IMR-90 (cell line): ENCODE measurements at regions not wholly inside any gene's neighbourhood (a gene's known extent, or its start where the extent isn't known, plus 50 kb on each side); places are given as distances from the start of the nearest gene placed in this dataset.

ENCODE experiments used
- ATAC-seq: fragments of 200-7000 bp; cut with Tn5 transposase; 2 replicates; pipeline ENCODE4 v1.9.1; 2020; ENCODE audit warnings: low read depth, mild to moderate bottlenecking, moderate library complexity
- BruUV-seq: library from RNA; stranded (reverse); fragments of 400-500 nt; replicated peaks from 2 replicates; lab custom pipeline; 2021; lab: Mats Ljungman, UMichigan
- CTCF ChIA-PET: fragments of 300-600 bp; formaldehyde crosslinking; extraction: SDS; loops from one replicate; lab custom pipeline; 2021; ENCODE audit warnings: antibody characterized with exemption; lab: Yijun Ruan, JAX
- POLR2A ChIA-PET: fragments of 300-600 bp; sonication (Branson Sonifier 250); formaldehyde crosslinking; loops from one replicate; lab custom pipeline; 2022; ENCODE audit warnings: antibody characterized with exemption; ENCODE audit not compliant: unreplicated experiment; lab: Charles Lee
- DNase-seq: peaks from one replicate; pipeline ENCODE4 v3.0.0; 2013
- H2AFZ ChIP-seq: replicated peaks from 2 replicates; pipeline ENCODE3; 2013; ENCODE audit warnings: low read length, mild to moderate bottlenecking; ENCODE audit not compliant: poor library complexity
- H2AK5ac ChIP-seq: 2 replicates; pipeline ENCODE4 v1.6.1; 2013; ENCODE audit warnings: low read depth, low read length, inconsistent platforms
- H2AK9ac ChIP-seq: replicated peaks from 2 replicates; pipeline ENCODE3; 2013; ENCODE audit warnings: mild to moderate bottlenecking, low read depth, low read length, moderate library complexity; ENCODE audit not compliant: poor library complexity
- H2BK120ac ChIP-seq: 2 replicates; pipeline ENCODE4 v1.6.1; 2013; ENCODE audit warnings: low read depth, low read length, inconsistent platforms
- H2BK15ac ChIP-seq: 3 replicates; pipeline ENCODE4 v1.6.1; 2013; ENCODE audit warnings: low read depth, low read length, inconsistent platforms
- H2BK20ac ChIP-seq: 2 replicates; pipeline ENCODE4 v1.6.1; 2013; ENCODE audit warnings: low read depth, mild to moderate bottlenecking, inconsistent platforms, low read length, moderate library complexity
- H2BK5ac ChIP-seq: 2 replicates; pipeline ENCODE4 v1.6.1; 2013; ENCODE audit warnings: mild to moderate bottlenecking, low read depth, low read length, inconsistent platforms; ENCODE audit not compliant: poor library complexity, severe bottlenecking
- H3K14ac ChIP-seq: replicated peaks from 2 replicates; pipeline ENCODE4 v1.6.1; 2013; ENCODE audit warnings: low read depth, low read length, inconsistent platforms
- H3K18ac ChIP-seq: 2 replicates; pipeline ENCODE4 v1.6.1; 2013; ENCODE audit warnings: low read depth, low read length, control low read depth
- H3K23ac ChIP-seq: 2 replicates; pipeline ENCODE4 v1.6.1; 2013; ENCODE audit warnings: low read depth, low read length, inconsistent platforms
- H3K27ac ChIP-seq: 2 replicates; pipeline ENCODE4 v1.5.1; 2013; ENCODE audit warnings: mild to moderate bottlenecking, control low read depth, low read length; ENCODE audit not compliant: insufficient read depth
- H3K27me3 ChIP-seq: 2 replicates; pipeline ENCODE4 v1.6.1; 2013; ENCODE audit warnings: low read length; ENCODE audit not compliant: control insufficient read depth, insufficient read depth
- H3K36me3 ChIP-seq: 2 replicates; pipeline ENCODE4 v1.6.1; 2013; ENCODE audit warnings: low read length, mixed read lengths; ENCODE audit not compliant: control insufficient read depth, insufficient read depth
- H3K4ac ChIP-seq: 2 replicates; pipeline ENCODE4 v1.6.1; 2013; ENCODE audit warnings: low read depth, low read length, inconsistent platforms
- H3K4me1 ChIP-seq: 2 replicates; pipeline ENCODE4 v1.6.1; 2013; ENCODE audit warnings: low read length, mixed read lengths; ENCODE audit not compliant: control insufficient read depth, insufficient read depth
- H3K4me2 ChIP-seq: 2 replicates; pipeline ENCODE4 v1.6.1; 2013; ENCODE audit warnings: low read depth, mild to moderate bottlenecking, control low read depth, low read length, moderate library complexity
- H3K4me3 ChIP-seq: 2 replicates; pipeline ENCODE4 v1.5.1; 2013; ENCODE audit warnings: low read depth, mild to moderate bottlenecking, control low read depth, low read length, moderate library complexity; ENCODE audit not compliant: insufficient read depth
- H3K56ac ChIP-seq: 2 replicates; pipeline ENCODE4 v1.6.1; 2013; ENCODE audit warnings: low read length, inconsistent platforms; ENCODE audit not compliant: insufficient read depth; ENCODE audit errors: extremely low read depth
- H3K79me1 ChIP-seq, 2 experiments: 2 replicates each; pipeline ENCODE4 v1.6.1; 2013; ENCODE audit warnings: low read length in 2 of 2, inconsistent platforms in 1 of 2, low read depth in 1 of 2
- H3K9ac ChIP-seq: 2 replicates; pipeline ENCODE4 v1.6.1; 2013; ENCODE audit warnings: low read depth, low read length, control low read depth
- H3K9me1 ChIP-seq: 2 replicates; pipeline ENCODE4 v1.6.1; 2013; ENCODE audit warnings: low read length, inconsistent platforms; ENCODE audit not compliant: insufficient read depth
- H3K9me3 ChIP-seq: 2 replicates; pipeline ENCODE4 v1.6.1; 2013; ENCODE audit warnings: low read length; ENCODE audit not compliant: control insufficient read depth, insufficient read depth
- H4K20me1 ChIP-seq: 2 replicates; pipeline ENCODE4 v1.6.1; 2013; ENCODE audit warnings: low read length, inconsistent platforms; ENCODE audit not compliant: insufficient read depth
- H4K5ac ChIP-seq: 2 replicates; pipeline ENCODE4 v1.6.1; 2013; ENCODE audit warnings: mild to moderate bottlenecking, low read depth, low read length, control low read depth
- H4K8ac ChIP-seq, 2 experiments: 2 replicates each; pipeline ENCODE4 v1.6.1; 2013; ENCODE audit warnings: low read depth in 2 of 2, low read length in 2 of 2, control low read depth in 1 of 2, inconsistent platforms in 1 of 2
- H4K91ac ChIP-seq: 2 replicates; pipeline ENCODE4 v1.6.1; 2013; ENCODE audit warnings: low read depth, low read length, inconsistent platforms; ENCODE audit not compliant: insufficient read depth
- BHLHE40 ChIP-seq: fragments of 150-350 bp; IDR thresholded peaks from 2 replicates; pipeline ENCODE4 v1.6.1; 2016; ENCODE audit warnings: mild to moderate bottlenecking, low read depth, low read length
- CEBPB ChIP-seq: IDR thresholded peaks from 2 replicates; pipeline ENCODE4 v1.6.1; 2012; ENCODE audit warnings: low read depth, low read length, improper control_type of control experiment
- CHD1 ChIP-seq: IDR thresholded peaks from 2 replicates; pipeline ENCODE4 v1.6.1; 2012; ENCODE audit warnings: low read depth, low read length, improper control_type of control experiment
- FOS ChIP-seq: fragments of 150-350 bp; IDR thresholded peaks from 2 replicates; pipeline ENCODE4 v1.6.1; 2016; ENCODE audit warnings: low read depth, low read length
- MAFK ChIP-seq: IDR thresholded peaks from 2 replicates; pipeline ENCODE4 v1.6.1; 2012; ENCODE audit warnings: low read depth, low read length, improper control_type of control experiment
- MAZ ChIP-seq: IDR thresholded peaks from 2 replicates; pipeline ENCODE4 v1.6.1; 2012; ENCODE audit warnings: low read depth, mild to moderate bottlenecking, low read length, improper control_type of control experiment, moderate library complexity, borderline replicate concordance
- MXI1 ChIP-seq: IDR thresholded peaks from 2 replicates; pipeline ENCODE4 v1.6.1; 2012; ENCODE audit warnings: low read depth, mild to moderate bottlenecking, low read length, moderate library complexity, borderline replicate concordance
- NFE2L2 ChIP-seq: fragments of 150-350 bp; IDR thresholded peaks from 2 replicates; pipeline ENCODE4 v1.6.1; 2016; ENCODE audit warnings: low read depth, mild to moderate bottlenecking, low read length
- POLR2A ChIP-seq: IDR thresholded peaks from 2 replicates; pipeline ENCODE4 v1.6.1; 2012; ENCODE audit warnings: mild to moderate bottlenecking, low read depth, low read length
- RAD21 ChIP-seq: IDR thresholded peaks from 2 replicates; pipeline ENCODE4 v1.6.1; 2012; ENCODE audit warnings: low read length, improper control_type of control experiment
- RCOR1 ChIP-seq: IDR thresholded peaks from 2 replicates; pipeline ENCODE4 v1.6.1; 2012; ENCODE audit warnings: mild to moderate bottlenecking, low read length, improper control_type of control experiment; ENCODE audit not compliant: insufficient replicate concordance
- RFX5 ChIP-seq: IDR thresholded peaks from 2 replicates; pipeline ENCODE4 v1.8.0; 2012; ENCODE audit warnings: low read depth, mild to moderate bottlenecking, low read length, moderate library complexity
- SMC3 ChIP-seq: fragments of 150-350 bp; IDR thresholded peaks from 2 replicates; pipeline ENCODE4 v1.6.1; 2016; ENCODE audit warnings: low read depth, mild to moderate bottlenecking, antibody characterized with exemption, low read length, moderate library complexity
- WGBS, 2 experiments: methylation state at CpG; one replicate each; pipeline versions ENCODE4 v1.1.5 to v1.1.7; 2013; ENCODE audit warnings: missing lambda C conversion rate in 2 of 2; ENCODE audit not compliant: insufficient read length in 1 of 2; ENCODE audit errors: extremely low coverage in 2 of 2; 5-methylcytosine and 5-hydroxymethylcytosine counted together
- dilution Hi-C: fragments of 300-500 bp; cut with HindIII; formaldehyde crosslinking; loops from one replicate; pipeline ENCODE4 v1.14.3; 2018; ENCODE audit warnings: low sequenced_read_pairs; ENCODE audit not compliant: unreplicated experiment
- in situ Hi-C: fragments of 300-500 bp; cut with MboI; formaldehyde crosslinking; loops from 3 replicates; pipeline ENCODE4 v1.14.3; 2019; ENCODE audit warnings: low sequenced_read_pairs, inconsistent platforms, mixed read lengths
- intact Hi-C: fragments of 100-400 bp; cut with micrococcal nuclease; formaldehyde crosslinking; loops from 2 replicates; pipeline ENCODE4 v1.10.0; 2022
- TF ChIP-seq, protein P1 (sequence below): fragments of 150-350 bp; IDR thresholded peaks from 2 replicates; pipeline ENCODE4 v1.6.1; 2016; ENCODE audit warnings: low read depth, mild to moderate bottlenecking, low read length, moderate library complexity, borderline replicate concordance
- TF ChIP-seq, protein P2 (sequence below): conservative IDR thresholded peaks from 2 replicates; pipeline ENCODE4 v1.5.1; 2012; ENCODE audit warnings: mild to moderate bottlenecking, low read depth, low read length, improper control_type of control experiment
- TF ChIP-seq, protein P3 (sequence below): fragments of 150-350 bp; IDR thresholded peaks from 2 replicates; pipeline ENCODE4 v1.6.1; 2017; ENCODE audit warnings: mild to moderate bottlenecking, antibody characterized with exemption, low read length, low read depth

DNA sequence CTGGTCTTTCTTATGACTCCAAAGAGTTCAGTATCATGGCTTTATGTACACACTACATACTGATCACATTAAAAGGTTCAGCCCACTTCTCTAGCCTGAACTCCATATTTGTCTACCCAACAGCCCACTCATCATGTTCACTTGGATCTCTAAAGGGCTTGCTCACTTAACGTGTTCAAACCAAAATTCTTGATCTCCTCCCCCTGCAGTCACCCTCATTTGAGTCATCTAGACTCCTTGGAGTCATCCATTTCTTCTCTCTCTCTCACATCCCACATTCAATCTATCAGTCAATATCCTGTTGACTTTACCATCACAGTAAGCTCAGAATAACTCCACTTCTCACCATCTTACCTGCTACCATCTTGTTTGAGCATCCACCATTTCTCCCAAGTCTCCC, 148.4 kb upstream of the ARID2 start:
- intact Hi-C loops, result no loop called here
- Histone ChIP-seq H2BK120ac (no peak overlapping the region), H3K4ac (no peak overlapping the region), H3K27ac (no peak overlapping the region), H2AK9ac (no peak overlapping the region), H3K79me1 (no peaks in the 10 kb centered on the region), H3K9ac (no peak overlapping the region), H2BK20ac (no peak overlapping the region), H3K56ac (no peak overlapping the region), H2BK15ac (no peak overlapping the region), H3K36me3 (no peaks in the 10 kb centered on the region), H3K14ac (no peak overlapping the region), H4K5ac (no peak overlapping the region), H3K9me1 (no peaks in the 10 kb centered on the region), H3K23ac (no peak overlapping the region), H2AK5ac (no peak overlapping the region), H3K9me3 (peaks cover 4% of the 10 kb centered on the region; the same call in 1 of the 2 replicates), H3K4me2 (no peak overlapping the region), H3K27me3 (peaks cover 2% of the 10 kb centered on the region; the same call in 1 of the 2 replicates), H4K20me1 (no peaks in the 10 kb centered on the region), H4K91ac (no peak overlapping the region), H3K4me3 (no peak overlapping the region), H4K8ac (no peak overlapping the region), H3K4me1 (no peaks in the 10 kb centered on the region), H3K18ac (no peak overlapping the region), H2AFZ (no peak overlapping the region), H2BK5ac (no peak overlapping the region)
- no TSS peak for BruUV-seq
- ATAC-seq (no peak), DNase-seq (no peak)
- dilution Hi-C loops, result no loop called here
- 57% methylated on average over 1 of the region's 1 CpG; no CpG with 5 or more reads in 1 of the 2 experiments for WGBS, 2 experiments
- CTCF ChIA-PET, result no interaction called here
- POLR2A ChIA-PET, result no interaction called here
- TF ChIP-seq BHLHE40 (no peak), FOS (no peak), MAZ (no peak), RCOR1 (no peak), RFX5 (no peak), CHD1 (no peak), RAD21 (no peak), SMC3 (no peak), MAFK (no peak), POLR2A (no peak), MXI1 (no peak), NFE2L2 (no peak), CEBPB (no peak)
- TF ChIP-seq, protein P1, sequence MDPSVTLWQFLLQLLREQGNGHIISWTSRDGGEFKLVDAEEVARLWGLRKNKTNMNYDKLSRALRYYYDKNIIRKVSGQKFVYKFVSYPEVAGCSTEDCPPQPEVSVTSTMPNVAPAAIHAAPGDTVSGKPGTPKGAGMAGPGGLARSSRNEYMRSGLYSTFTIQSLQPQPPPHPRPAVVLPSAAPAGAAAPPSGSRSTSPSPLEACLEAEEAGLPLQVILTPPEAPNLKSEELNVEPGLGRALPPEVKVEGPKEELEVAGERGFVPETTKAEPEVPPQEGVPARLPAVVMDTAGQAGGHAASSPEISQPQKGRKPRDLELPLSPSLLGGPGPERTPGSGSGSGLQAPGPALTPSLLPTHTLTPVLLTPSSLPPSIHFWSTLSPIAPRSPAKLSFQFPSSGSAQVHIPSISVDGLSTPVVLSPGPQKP, result no peak
- TF ChIP-seq, protein P2, sequence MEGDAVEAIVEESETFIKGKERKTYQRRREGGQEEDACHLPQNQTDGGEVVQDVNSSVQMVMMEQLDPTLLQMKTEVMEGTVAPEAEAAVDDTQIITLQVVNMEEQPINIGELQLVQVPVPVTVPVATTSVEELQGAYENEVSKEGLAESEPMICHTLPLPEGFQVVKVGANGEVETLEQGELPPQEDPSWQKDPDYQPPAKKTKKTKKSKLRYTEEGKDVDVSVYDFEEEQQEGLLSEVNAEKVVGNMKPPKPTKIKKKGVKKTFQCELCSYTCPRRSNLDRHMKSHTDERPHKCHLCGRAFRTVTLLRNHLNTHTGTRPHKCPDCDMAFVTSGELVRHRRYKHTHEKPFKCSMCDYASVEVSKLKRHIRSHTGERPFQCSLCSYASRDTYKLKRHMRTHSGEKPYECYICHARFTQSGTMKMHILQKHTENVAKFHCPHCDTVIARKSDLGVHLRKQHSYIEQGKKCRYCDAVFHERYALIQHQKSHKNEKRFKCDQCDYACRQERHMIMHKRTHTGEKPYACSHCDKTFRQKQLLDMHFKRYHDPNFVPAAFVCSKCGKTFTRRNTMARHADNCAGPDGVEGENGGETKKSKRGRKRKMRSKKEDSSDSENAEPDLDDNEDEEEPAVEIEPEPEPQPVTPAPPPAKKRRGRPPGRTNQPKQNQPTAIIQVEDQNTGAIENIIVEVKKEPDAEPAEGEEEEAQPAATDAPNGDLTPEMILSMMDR, result no peak
- TF ChIP-seq, protein P3, sequence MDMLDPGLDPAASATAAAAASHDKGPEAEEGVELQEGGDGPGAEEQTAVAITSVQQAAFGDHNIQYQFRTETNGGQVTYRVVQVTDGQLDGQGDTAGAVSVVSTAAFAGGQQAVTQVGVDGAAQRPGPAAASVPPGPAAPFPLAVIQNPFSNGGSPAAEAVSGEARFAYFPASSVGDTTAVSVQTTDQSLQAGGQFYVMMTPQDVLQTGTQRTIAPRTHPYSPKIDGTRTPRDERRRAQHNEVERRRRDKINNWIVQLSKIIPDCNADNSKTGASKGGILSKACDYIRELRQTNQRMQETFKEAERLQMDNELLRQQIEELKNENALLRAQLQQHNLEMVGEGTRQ, result no peak
- in situ Hi-C loops, result no loop called here
